Ovary (tissue), 3 donors: ENCODE measurements at regions not wholly inside any gene's neighbourhood (a gene's known extent, or its start where the extent isn't known, plus 50 kb on each side); places are given as distances from the start of the nearest gene placed in this dataset.
"Not testable (repeated sequence)": the region's sequence is repeated elsewhere in the genome, so short reads cannot be mapped to it uniquely, and the experiment has no call there.

Source experiments
- EP300 ChIP-seq: sonication (generic); formaldehyde crosslinking; IDR thresholded peaks from one replicate; pipeline ENCODE4 v1.6.1; 2017; ENCODE audit warnings: antibody characterized with exemption
- POLR2A ChIP-seq: fragments of 450-650 bp; IDR thresholded peaks from one replicate; pipeline ENCODE4 v1.6.1; 2017; ENCODE audit warnings: antibody characterized with exemption, mild to moderate bottlenecking, moderate library complexity
- TF ChIP-seq, protein P1 (sequence below), 3 donors: fragments of 450-650 bp in 2 of 3; fragments of 200-600 bp in 1 of 3; IDR thresholded peaks; one replicate each; pipeline versions ENCODE4 v1.5.1 to v1.8.0; 2016 to 2022; ENCODE audit warnings: antibody characterized with exemption in 3 of 3, mild to moderate bottlenecking in 1 of 3
- donor health status: DM: no; HTN: no; CAD: no.

DNA sequence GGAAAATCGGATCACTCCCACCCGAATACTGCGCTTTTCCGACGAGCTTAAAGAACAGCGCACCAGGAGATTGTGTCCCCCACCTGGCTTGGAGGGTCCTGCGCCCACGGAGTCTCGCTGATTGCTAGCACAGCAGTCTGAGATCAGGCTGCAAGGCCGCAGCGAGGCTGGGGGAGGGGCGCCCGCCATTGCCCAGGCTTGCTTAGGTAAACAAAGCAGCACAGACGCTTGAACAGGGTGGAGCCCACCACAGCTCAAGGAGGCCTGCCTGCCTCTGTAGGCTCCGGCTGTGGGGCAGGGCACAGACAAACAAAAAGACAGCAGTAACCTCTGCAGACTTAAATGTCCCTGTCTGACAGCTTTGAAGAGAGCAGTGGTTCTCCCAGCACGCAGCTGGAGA is 413.4 kb downstream of the MAGEE1 start:
- TF ChIP-seq, protein P1, sequence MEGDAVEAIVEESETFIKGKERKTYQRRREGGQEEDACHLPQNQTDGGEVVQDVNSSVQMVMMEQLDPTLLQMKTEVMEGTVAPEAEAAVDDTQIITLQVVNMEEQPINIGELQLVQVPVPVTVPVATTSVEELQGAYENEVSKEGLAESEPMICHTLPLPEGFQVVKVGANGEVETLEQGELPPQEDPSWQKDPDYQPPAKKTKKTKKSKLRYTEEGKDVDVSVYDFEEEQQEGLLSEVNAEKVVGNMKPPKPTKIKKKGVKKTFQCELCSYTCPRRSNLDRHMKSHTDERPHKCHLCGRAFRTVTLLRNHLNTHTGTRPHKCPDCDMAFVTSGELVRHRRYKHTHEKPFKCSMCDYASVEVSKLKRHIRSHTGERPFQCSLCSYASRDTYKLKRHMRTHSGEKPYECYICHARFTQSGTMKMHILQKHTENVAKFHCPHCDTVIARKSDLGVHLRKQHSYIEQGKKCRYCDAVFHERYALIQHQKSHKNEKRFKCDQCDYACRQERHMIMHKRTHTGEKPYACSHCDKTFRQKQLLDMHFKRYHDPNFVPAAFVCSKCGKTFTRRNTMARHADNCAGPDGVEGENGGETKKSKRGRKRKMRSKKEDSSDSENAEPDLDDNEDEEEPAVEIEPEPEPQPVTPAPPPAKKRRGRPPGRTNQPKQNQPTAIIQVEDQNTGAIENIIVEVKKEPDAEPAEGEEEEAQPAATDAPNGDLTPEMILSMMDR (IDR thresholded peaks at IDR 0.05) = not testable (repeated sequence)
- TF ChIP-seq POLR2A, EP300: not testable (repeated sequence)
